ENCODE measurements at regions not wholly inside any gene's neighbourhood (a gene's known extent, or its start where the extent isn't known, plus 50 kb on each side); places are given as distances from the start of the nearest gene placed in this dataset.

- H3K4me3 Mint-ChIP-seq, result no peak overlapping the region
- no peaks in the 10 kb centered on the region for H3K4me1 Mint-ChIP-seq
- Histone ChIP-seq H3K4me1 (no peaks in the 10 kb centered on the region), H3K9ac (no peak overlapping the region), H4K20me1 (ENCODE audit: low read depth) (no peaks in the 10 kb centered on the region), H3K36me3 (no peaks in the 10 kb centered on the region), H3K9me3 (ENCODE audit: low read depth) (no peaks in the 10 kb centered on the region), H3K4me2 (no peak overlapping the region), H2AFZ (replicated peaks) (no peak overlapping the region), H3K79me2 (ENCODE audit: low read depth) (no peaks in the 10 kb centered on the region), H3F3A (ENCODE audit: low read depth) (no peaks in the 10 kb centered on the region), H3K27ac (no peak overlapping the region), H3K4me3 (no peak overlapping the region), H3K27me3 (no peaks in the 10 kb centered on the region)
- H3K27ac Mint-ChIP-seq, result no peak overlapping the region
- no peak for TF ChIP-seq EZH2phosphoT487 (IDR thresholded peaks at IDR 0.05)
- TF ChIP-seq CTCF (IDR thresholded peaks at IDR 0.05), result no peak
- no peak for TF ChIP-seq EZH2 (IDR thresholded peaks at IDR 0.05)
- no peak for DNase-seq (ENCODE audit: low spot score)
- peaks cover 17% of the 10 kb centered on the region for H3K9me3 Mint-ChIP-seq
- peaks cover 2% of the 10 kb centered on the region for H3K27me3 Mint-ChIP-seq (ENCODE audit: insufficient read depth, low read depth)
- peaks cover 2% of the 10 kb centered on the region for H3K36me3 Mint-ChIP-seq
These were observed 50.3 kb upstream of the SORBS2 start for GRCh38 chr4:185862340-185862739.

- no peak overlapping the region for H3K27ac Mint-ChIP-seq
- DNase-seq (ENCODE audit: low spot score), result no peak
- TF ChIP-seq EZH2 (IDR thresholded peaks at IDR 0.05) (no peak), EZH2phosphoT487 (IDR thresholded peaks at IDR 0.05) (no peak), CTCF (IDR thresholded peaks at IDR 0.05) (no peak)
- Histone ChIP-seq H4K20me1 (ENCODE audit: low read depth) (no peaks in the 10 kb centered on the region), H3K27me3 (no peaks in the 10 kb centered on the region), H3K4me1 (no peaks in the 10 kb centered on the region), H3F3A (ENCODE audit: low read depth) (no peaks in the 10 kb centered on the region), H2AFZ (replicated peaks) (no peak overlapping the region), H3K4me2 (no peak overlapping the region), H3K9ac (no peak overlapping the region), H3K36me3 (no peaks in the 10 kb centered on the region), H3K4me3 (no peak overlapping the region), H3K9me3 (ENCODE audit: low read depth) (no peaks in the 10 kb centered on the region), H3K79me2 (ENCODE audit: low read depth) (no peaks in the 10 kb centered on the region), H3K27ac (no peak overlapping the region)
- H3K4me1 Mint-ChIP-seq, result no peaks in the 10 kb centered on the region
- H3K36me3 Mint-ChIP-seq, result no peaks in the 10 kb centered on the region
- H3K9me3 Mint-ChIP-seq, result peaks cover 5% of the 10 kb centered on the region
- peaks cover 2% of the 10 kb centered on the region for H3K27me3 Mint-ChIP-seq (ENCODE audit: insufficient read depth, low read depth)
- H3K4me3 Mint-ChIP-seq, result no peak overlapping the region
These were observed 52.0 kb upstream of the SORBS2 start for GRCh38 chr4:185863946-185864345.

- Histone ChIP-seq H3K4me1 (peaks cover 16% of the 10 kb centered on the region), H3K79me2 (ENCODE audit: low read depth) (no peaks in the 10 kb centered on the region), H3K9me3 (ENCODE audit: low read depth) (no peaks in the 10 kb centered on the region), H3K9ac (no peak overlapping the region), H3K27ac (no peak overlapping the region), H3K27me3 (no peaks in the 10 kb centered on the region), H3K4me3 (no peak overlapping the region), H3K4me2 (no peak overlapping the region), H4K20me1 (ENCODE audit: low read depth) (no peaks in the 10 kb centered on the region), H3K36me3 (no peaks in the 10 kb centered on the region), H3F3A (ENCODE audit: low read depth) (no peaks in the 10 kb centered on the region), H2AFZ (replicated peaks) (no peak overlapping the region)
- Mint-ChIP-seq H3K4me3 (no peak overlapping the region), H3K36me3 (no peaks in the 10 kb centered on the region), H3K27me3 (ENCODE audit: insufficient read depth, low read depth) (peaks cover 4% of the 10 kb centered on the region), H3K4me1 (peaks cover 12% of the 10 kb centered on the region), H3K9me3 (no peaks in the 10 kb centered on the region), H3K27ac (no peak overlapping the region)
- TF ChIP-seq EZH2phosphoT487 (IDR thresholded peaks at IDR 0.05) (no peak), CTCF (IDR thresholded peaks at IDR 0.05) (no peak), EZH2 (IDR thresholded peaks at IDR 0.05) (no peak)
- no peak for DNase-seq (ENCODE audit: low spot score)
These were observed 53.9 kb upstream of the SORBS2 start for GRCh38 chr4:185865901-185866328.

All from neural progenitor cell (in vitro differentiated cells).